Right lobe of liver (tissue), 6 donors: ENCODE measurements at regions not wholly inside any gene's neighbourhood (a gene's known extent, or its start where the extent isn't known, plus 50 kb on each side); places are given as distances from the start of the nearest gene placed in this dataset.

Experiments used
- ATAC-seq, 4 donors: fragments of 200-7000 bp; cut with Tn5 transposase; one replicate each; pipeline ENCODE4 v1.9.1; 2020; ENCODE audit warnings: mild to moderate bottlenecking in 4 of 4, moderate library complexity in 4 of 4
- DNase-seq, 3 donors: peaks; one replicate each; pipeline ENCODE4 v3.0.0-alpha.2; 2020
- H3K27ac ChIP-seq, 3 donors: fragments of 200-600 bp; one replicate each; pipeline ENCODE4 v1.8.0; 2022
- H3K27me3 ChIP-seq, 2 donors: fragments of 200-600 bp; one replicate each; pipeline ENCODE4 v1.8.0; 2022
- H3K36me3 ChIP-seq, 4 donors: fragments of 200-600 bp; sonication (generic) in 1 of 4; one replicate each; pipeline versions ENCODE4 v1.5.1 to v1.8.0; 2017 to 2022; ENCODE audit warnings: control low read depth in 1 of 4
- H3K4me1 ChIP-seq, 4 donors: fragments of 200-600 bp; sonication (generic) in 1 of 4; one replicate each; pipeline versions ENCODE4 v1.5.1 to v1.8.0; 2017 to 2022; ENCODE audit warnings: control low read depth in 1 of 4
- H3K4me3 ChIP-seq, 3 donors: fragments of 200-600 bp; one replicate each; pipeline ENCODE4 v1.8.0; 2022
- H3K9me3 ChIP-seq, 4 donors: fragments of 200-600 bp; sonication (generic) in 1 of 4; one replicate each; pipeline versions ENCODE4 v1.5.1 to v1.8.0; 2017 to 2022; ENCODE audit warnings: control low read depth in 1 of 4
- CTCF ChIP-seq, 4 donors: fragments of 200-600 bp in 3 of 4; fragments of 450-650 bp in 1 of 4; IDR thresholded peaks; one replicate each; pipeline versions ENCODE4 v1.5.1 to v1.8.0; 2016 to 2022; ENCODE audit warnings: antibody characterized with exemption in 4 of 4, mild to moderate bottlenecking in 2 of 4
- POLR2A ChIP-seq: fragments of 450-650 bp; IDR thresholded peaks from one replicate; pipeline ENCODE4 v1.6.1; 2017; ENCODE audit warnings: antibody characterized with exemption, mild to moderate bottlenecking
- WGBS: methylation state at CpG from one replicate; pipeline ENCODE4 v1.1.6; 2018; ENCODE audit warnings: low coverage, low lambda C conversion rate; ENCODE audit not compliant: insufficient coverage; ENCODE audit errors: missing lambda C conversion rate; 5-methylcytosine and 5-hydroxymethylcytosine counted together
- intact Hi-C, 2 donors: fragments of 100-400 bp; cut with DNase I; formaldehyde crosslinking; loops; one replicate each; pipeline versions ENCODE4 v1.11.2 to v1.14.1; 2022
- donor health status: DM: no; HTN: yes; CAD: no.
- donor health status: DM: no; HTN: no; CAD: no.
- donor health status: DM: no; HTN: no; CAD: no.
- donor health status: DM: no; HTN: yes; CAD: no.
- donor health status: DM: no; HTN: yes; CAD: no.

- TF ChIP-seq CTCF (IDR thresholded peaks at IDR 0.05), result no peak
- TF ChIP-seq POLR2A, result no peak
- intact Hi-C loops, result no loop called here
- Histone ChIP-seq H3K4me3 (no peak overlapping the region), H3K27ac (no peak overlapping the region), H3K9me3 (no peaks in the 10 kb centered on the region), H3K4me1 (no peaks in the 10 kb centered on the region), H3K27me3 (no peaks in the 10 kb centered on the region), H3K36me3 (no peaks in the 10 kb centered on the region)
- WGBS, result 25% methylated on average over 2 of the region's 2 CpGs
- ATAC-seq, result no peak
- DNase-seq, result no peak
These were observed 1360.1 kb upstream of the CELF2 start for GRCh38 chr10:9657530-9657929.

- DNase-seq (no peak), ATAC-seq (no peak)
- TF ChIP-seq CTCF (IDR thresholded peaks at IDR 0.05) (no peak), POLR2A (no peak)
- intact Hi-C loops, result no loop called here
- no peaks in the 10 kb centered on the region for H3K4me1 ChIP-seq
- no peaks in the 10 kb centered on the region for H3K9me3 ChIP-seq
- no peak overlapping the region for H3K4me3 ChIP-seq
- H3K27ac ChIP-seq, result no peak overlapping the region
- WGBS, result 55% methylated on average over 3 of the region's 3 CpGs
- no peaks in the 10 kb centered on the region for H3K36me3 ChIP-seq
- H3K27me3 ChIP-seq, result no peaks in the 10 kb centered on the region
These were observed 1349.3 kb upstream of the CELF2 start for GRCh38 chr10:9668411-9668810.

GRCh38 chr10:9670911-9671310 is 1346.8 kb upstream of the CELF2 start:
- H3K36me3 ChIP-seq, result no peaks in the 10 kb centered on the region
- 69% methylated on average over 3 of the region's 3 CpGs for whole genome bisulfite sequencing
- ATAC-seq, result no peak
- H3K4me1 ChIP-seq, result no peaks in the 10 kb centered on the region
- no peaks in the 10 kb centered on the region for H3K27me3 ChIP-seq
- TF ChIP-seq POLR2A (no peak), CTCF (IDR thresholded peaks at IDR 0.05) (no peak)
- H3K4me3 ChIP-seq, result no peak overlapping the region
- no peak overlapping the region for H3K27ac ChIP-seq
- intact Hi-C loops, result no loop called here
- DNase-seq, result no peak
- H3K9me3 ChIP-seq, result no peaks in the 10 kb centered on the region

GRCh38 chr10:9681655-9682054 is 1336.0 kb upstream of the CELF2 start:
- ATAC-seq (no peak), DNase-seq (no peak)
- H3K27me3 ChIP-seq, result no peaks in the 10 kb centered on the region
- no peak overlapping the region for H3K4me3 ChIP-seq
- TF ChIP-seq POLR2A (no peak), CTCF (IDR thresholded peaks at IDR 0.05) (peak in 1 of 4 donors; percentile 6)
- intact Hi-C loops, result no loop called here
- 100% methylated on average over 1 of the region's 2 CpGs for WGBS
- H3K27ac ChIP-seq, result no peak overlapping the region
- no peaks in the 10 kb centered on the region for H3K4me1 ChIP-seq
- no peaks in the 10 kb centered on the region for H3K9me3 ChIP-seq
- H3K36me3 ChIP-seq, result no peaks in the 10 kb centered on the region

GRCh38 chr10:9682802-9683201 is 1334.9 kb upstream of the CELF2 start:
- DNase-seq (no peak), ATAC-seq (no peak)
- 0% methylated on average over 1 of the region's 1 CpG for WGBS
- intact Hi-C loops, result no loop called here
- H3K9me3 ChIP-seq, result no peaks in the 10 kb centered on the region
- TF ChIP-seq CTCF (IDR thresholded peaks at IDR 0.05), result no peak
- no peak for TF ChIP-seq POLR2A
- no peak overlapping the region for H3K4me3 ChIP-seq
- no peaks in the 10 kb centered on the region for H3K4me1 ChIP-seq
- H3K27me3 ChIP-seq, result no peaks in the 10 kb centered on the region
- H3K27ac ChIP-seq, result no peak overlapping the region
- no peaks in the 10 kb centered on the region for H3K36me3 ChIP-seq
